GM19463 (cell line): ENCODE measurements at regions not wholly inside any gene's neighbourhood (a gene's known extent, or its start where the extent isn't known, plus 50 kb on each side); places are given as distances from the start of the nearest gene placed in this dataset.
"Not testable (repeated sequence)": the region's sequence is repeated elsewhere in the genome, so short reads cannot be mapped to it uniquely, and the experiment has no call there.

Experiments
- ATAC-seq: cut with Tn5 transposase; IDR thresholded peaks from one replicate; pipeline ENCODE4 v1.9.1; 2021; ENCODE audit warnings: mild to moderate bottlenecking, moderate library complexity; ENCODE audit not compliant: unreplicated experiment

GRCh38 chr2:39837856-39838453 lies 58.9 kb upstream of the THUMPD2 start:
- peak; percentile 90 for ATAC-seq

- ATAC-seq: no peak
These were observed 57.6 kb upstream of the THUMPD2 start for GRCh38 chr2:39836638-39837037.

GRCh38 chr2:39834426-39834825 lies 55.4 kb upstream of the THUMPD2 start:
- ATAC-seq: no peak

- ATAC-seq: not testable (repeated sequence)
These were observed 51.6 kb upstream of the THUMPD2 start for GRCh38 chr2:39830610-39831009.
